ENCODE measurements at regions not wholly inside any gene's neighbourhood (a gene's known extent, or its start where the extent isn't known, plus 50 kb on each side); places are given as distances from the start of the nearest gene placed in this dataset.
"Not testable (repeated sequence)": the region's sequence is repeated elsewhere in the genome, so short reads cannot be mapped to it uniquely, and the experiment has no call there.

- no peak for DNase-seq
These were observed 57.7 kb downstream of the SOX3 start for GRCh38 chrX:140447150-140447549.

GRCh38 chrX:140440876-140441275, 64.0 kb downstream of the SOX3 start:
- DNase-seq: no peak

GRCh38 chrX:140439476-140439875, 65.4 kb downstream of the SOX3 start:
- no peak for DNase-seq

- DNase-seq: no peak
These were observed 70.5 kb downstream of the SOX3 start for GRCh38 chrX:140434347-140434746.

- DNase-seq: no peak
These were observed 71.3 kb downstream of the SOX3 start for GRCh38 chrX:140433582-140433981.

DNA sequence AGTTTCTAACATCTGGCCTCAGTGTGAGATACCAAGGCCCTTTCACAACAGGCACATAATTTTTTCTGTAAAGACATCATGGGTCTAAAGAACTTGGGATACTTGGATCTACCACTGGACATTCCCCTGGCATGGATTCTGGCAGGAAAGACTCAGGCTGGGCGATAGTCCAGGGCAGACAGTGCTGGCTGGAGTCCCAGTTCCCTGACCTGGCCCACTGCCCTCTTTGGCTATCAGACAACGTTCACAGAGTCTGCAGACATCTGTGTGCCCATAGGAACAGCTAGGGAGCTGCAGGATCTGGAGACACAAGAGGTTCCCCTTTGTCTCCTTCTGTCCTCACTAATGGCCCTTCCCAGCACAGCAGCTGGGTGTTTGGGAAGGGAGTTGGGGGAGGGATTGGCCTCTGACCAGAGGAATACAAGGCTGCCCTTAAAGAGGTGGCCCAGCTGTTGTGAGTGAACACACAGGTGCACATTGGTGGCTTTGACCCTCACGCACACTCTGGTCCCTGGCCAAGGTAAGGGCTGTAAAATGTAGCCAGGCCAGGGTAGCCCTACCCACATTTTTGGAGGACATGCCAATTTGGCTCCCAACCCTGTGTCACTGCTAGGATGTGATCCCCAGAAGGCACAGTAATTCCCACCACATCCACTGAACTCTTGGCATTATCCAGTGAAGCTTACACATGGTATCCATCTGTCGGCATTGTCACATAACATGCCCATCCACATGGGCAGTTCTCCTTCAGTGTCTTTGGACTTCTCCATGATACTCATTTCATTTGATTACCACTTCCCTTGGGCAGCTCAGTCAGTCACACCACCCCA, 72.3 kb downstream of the SOX3 start:
- no peak for DNase-seq

GRCh38 chrX:140431521-140431920, 73.3 kb downstream of the SOX3 start:
- DNase-seq: no peak

DNA sequence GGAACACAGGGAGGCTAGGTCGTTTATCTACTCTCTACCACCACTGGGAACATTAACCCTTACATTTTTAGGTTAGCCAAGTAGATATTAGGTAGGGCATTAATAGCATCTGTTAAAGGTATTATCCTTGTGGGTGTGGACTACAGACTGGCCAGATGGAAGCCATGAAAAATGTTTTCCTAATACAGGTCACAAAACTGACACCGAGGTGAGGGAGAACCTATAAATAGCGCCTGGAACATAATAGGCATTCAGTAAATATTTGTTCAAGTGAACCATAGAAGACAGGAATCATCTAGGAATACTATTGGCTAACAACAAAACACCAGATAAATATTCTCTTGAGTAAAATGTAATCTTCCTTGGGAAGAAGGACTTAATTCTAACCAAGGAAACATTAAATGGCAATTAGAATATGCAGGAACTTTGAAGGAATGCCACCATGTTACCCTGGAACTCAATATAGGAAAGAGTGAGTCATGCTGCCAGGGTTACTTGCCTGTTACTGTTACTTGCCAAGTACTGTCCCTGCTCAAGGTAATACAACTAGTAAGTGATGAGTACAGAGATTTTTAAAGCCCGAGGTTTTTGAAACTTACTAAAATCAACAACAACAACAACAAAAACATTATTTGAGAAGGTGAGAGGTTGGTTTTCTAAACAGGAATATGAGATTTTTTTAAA, 79.0 kb downstream of the SOX3 start:
- no peak for DNase-seq

DNA sequence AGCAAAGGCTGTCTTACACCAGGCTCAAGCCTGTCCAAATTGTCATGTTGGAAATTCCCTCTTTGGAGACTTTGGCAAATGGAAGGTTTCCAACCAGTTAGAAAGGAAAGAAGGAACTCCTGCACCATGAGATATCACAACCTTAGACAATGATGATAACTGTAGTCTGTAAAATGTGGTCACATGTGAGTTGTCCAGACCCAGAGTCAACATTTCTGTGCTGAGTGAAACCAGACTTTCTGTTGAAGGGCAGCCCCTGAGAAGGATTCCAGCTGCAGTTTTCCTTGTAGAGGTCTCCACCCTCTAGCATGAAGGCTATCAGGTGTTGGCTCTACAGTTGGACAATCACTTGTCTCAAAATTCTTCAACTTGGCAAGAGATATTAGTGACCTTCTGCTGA, 82.4 kb downstream of the SOX3 start:
- no peak for DNase-seq

- not testable (repeated sequence) for DNase-seq
These were observed 102.7 kb downstream of the SOX3 start for GRCh38 chrX:140402131-140402530.

GRCh38 chrX:140396326-140396725, 108.5 kb downstream of the SOX3 start:
- DNase-seq: not testable (repeated sequence)

DNA sequence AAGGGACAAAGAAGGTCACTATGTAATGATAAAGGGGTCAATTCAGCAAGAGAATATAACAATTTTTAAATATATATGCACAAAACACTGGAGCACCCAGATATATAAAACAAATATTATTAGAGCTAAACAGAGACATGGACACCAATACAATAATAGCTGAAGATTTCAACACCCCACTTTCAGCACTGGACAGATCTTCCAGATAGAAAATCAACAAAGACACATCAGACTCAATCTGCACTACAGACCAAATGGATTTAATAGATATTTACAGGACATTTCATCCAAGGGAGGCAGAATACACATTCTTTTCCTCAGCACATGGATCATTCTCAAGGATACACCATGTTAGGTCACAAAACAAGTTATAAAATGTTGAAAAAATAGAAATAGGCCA, 111.4 kb downstream of the SOX3 start:
- DNase-seq: no peak

DNA sequence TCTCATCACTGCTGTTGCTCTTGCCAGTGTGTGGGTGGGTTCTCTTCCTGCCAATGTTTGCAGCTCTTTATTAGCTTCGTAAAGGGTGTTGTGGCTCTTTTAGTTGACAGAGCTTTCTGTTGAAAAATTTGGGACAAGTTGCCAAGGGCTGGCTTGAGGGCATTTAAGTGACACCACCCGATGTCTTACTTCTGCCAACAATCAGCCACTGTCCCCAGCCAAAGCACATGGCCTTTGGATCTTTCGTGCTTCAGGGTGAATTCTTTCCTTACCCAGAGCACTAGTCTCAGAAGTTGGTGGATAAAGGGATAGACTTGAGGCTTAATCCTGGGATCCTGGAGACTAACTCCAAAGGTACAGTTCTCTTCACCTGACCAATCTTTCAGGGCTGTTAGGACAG, 113.6 kb downstream of the SOX3 start:
- no peak for DNase-seq

GRCh38 chrX:140389331-140389730, 115.5 kb downstream of the SOX3 start:
- no peak for DNase-seq

DNA sequence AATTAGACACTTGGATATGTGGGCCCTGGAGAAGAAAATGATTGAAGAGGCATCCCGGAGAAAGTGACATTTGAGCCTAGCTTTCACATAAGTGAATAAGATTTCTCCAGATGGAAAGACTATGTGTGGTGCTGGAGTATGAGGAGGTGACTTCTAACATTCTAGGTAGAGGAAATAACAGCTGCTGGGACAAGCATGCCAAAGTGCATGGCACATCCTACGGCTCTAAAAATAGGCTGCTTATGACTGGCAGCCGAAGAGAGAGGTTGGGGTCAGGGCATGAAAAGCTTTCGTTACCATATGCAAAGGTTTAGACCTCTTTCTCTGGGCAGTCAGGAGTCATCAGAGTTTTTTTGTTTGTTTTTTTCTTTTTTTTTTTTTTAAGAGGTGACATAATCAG, 142.0 kb downstream of the SOX3 start:
- DNase-seq: no peak

DNA sequence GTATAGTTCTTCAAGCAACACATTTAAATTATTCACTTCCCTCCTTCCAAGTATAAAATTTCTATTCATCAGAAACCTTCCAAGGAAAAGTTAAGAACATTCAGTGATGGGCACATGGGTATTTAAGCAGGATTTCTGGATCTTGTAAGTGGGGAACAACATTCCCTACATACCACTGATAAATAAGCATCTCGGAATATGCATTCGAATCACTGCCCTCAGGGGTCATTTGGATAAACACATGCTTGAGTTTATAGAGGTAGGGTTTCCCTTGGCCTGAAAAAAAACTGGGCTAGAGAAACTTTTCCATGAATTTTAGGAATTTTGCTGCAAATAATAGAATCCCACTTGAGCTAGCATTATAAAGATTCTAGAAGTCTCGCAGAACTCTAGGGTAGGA, 143.9 kb downstream of the SOX3 start:
- DNase-seq: no peak

- DNase-seq: no peak
These were observed 144.6 kb downstream of the SOX3 start for GRCh38 chrX:140360284-140360683.

GRCh38 chrX:140355922-140356321, 148.9 kb downstream of the SOX3 start:
- DNase-seq: no peak

DNA sequence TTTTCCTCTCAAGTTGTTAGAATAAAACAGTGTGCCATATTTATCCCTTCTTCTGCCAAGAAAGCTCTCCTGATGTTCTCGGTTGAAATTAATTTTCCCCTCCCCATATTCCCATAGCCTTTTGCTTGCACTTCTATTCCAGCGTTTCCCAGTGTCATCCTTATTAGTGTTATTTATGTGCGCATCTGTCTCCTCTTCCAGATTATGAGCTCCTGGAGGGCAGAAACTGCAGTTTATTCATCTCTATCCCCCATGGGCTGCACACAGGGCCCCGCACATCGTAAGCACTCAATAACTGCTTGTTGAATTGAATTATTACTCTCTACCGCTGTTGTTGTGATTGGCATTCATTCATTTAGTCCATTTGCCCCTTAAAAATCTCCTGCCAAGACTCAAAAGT, 149.4 kb downstream of the SOX3 start:
- DNase-seq: no peak

GRCh38 chrX:140354431-140355120, 150.3 kb downstream of the SOX3 start:
- DNase-seq: no peak

DNA sequence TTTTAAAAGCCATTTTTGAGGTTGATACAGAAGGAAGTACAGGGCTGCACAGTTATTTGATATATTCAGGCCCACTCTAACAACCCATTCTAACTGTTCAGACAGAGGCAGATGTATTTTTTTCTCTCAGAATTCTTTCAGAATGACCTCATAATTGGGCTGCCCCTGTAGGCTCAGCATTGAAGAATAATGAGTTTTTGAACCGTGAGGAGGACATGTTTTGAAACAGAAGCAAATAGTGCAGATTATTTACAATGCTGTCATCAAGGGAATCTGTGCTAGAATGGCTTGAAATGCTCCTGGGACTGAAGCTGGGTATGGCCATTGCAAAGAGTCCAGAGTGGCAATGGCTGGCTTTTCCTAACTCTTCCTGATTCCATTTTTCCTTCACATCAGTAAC, 158.1 kb downstream of the SOX3 start:
- DNase-seq: no peak

- no peak for DNase-seq
These were observed 161.5 kb downstream of the SOX3 start for GRCh38 chrX:140343226-140343868.

- DNase-seq: no peak
These were observed 162.5 kb downstream of the SOX3 start for GRCh38 chrX:140342410-140342809.

Data from activated effector memory CD4-positive, alpha-beta T cell treated with Interleukin-2 at 50 U/mL for 16 hours (primary cell).